Vagina (tissue), 2 donors: ENCODE measurements at regions not wholly inside any gene's neighbourhood (a gene's known extent, or its start where the extent isn't known, plus 50 kb on each side); places are given as distances from the start of the nearest gene placed in this dataset.

Source experiments
- DNase-seq, 2 donors: peaks; one replicate each; pipeline ENCODE4 v3.0.0-alpha.2; 2017; ENCODE audit errors: extremely low spot score in 2 of 2
- H3K27ac ChIP-seq: fragments of 200-600 bp; sonication (generic); one replicate; pipeline ENCODE4 v1.5.1; 2019
- H3K27me3 ChIP-seq: fragments of 200-600 bp; sonication (generic); one replicate; pipeline ENCODE4 v1.5.1; 2019
- H3K36me3 ChIP-seq, 2 donors: fragments of 200-600 bp; sonication (generic); one replicate each; pipeline ENCODE4 v1.5.1; 2017 to 2019
- H3K4me1 ChIP-seq: fragments of 200-600 bp; sonication (generic); one replicate; pipeline ENCODE4 v1.5.1; 2019
- H3K4me3 ChIP-seq, 2 donors: fragments of 200-600 bp; sonication (generic); 1 replicate in 1 of 2; 2 replicates in 1 of 2; pipeline ENCODE4 v1.5.1; 2016 to 2019
- H3K9me3 ChIP-seq: fragments of 200-600 bp; sonication (generic); one replicate; pipeline ENCODE4 v1.5.1; 2019
- CTCF ChIP-seq, 3 experiments: fragments of 450-650 bp in 2 of 3; fragments of 200-600 bp in 1 of 3; sonication (generic) in 1 of 3; IDR thresholded peaks; one replicate each; pipeline ENCODE4 v1.5.1; 2017 to 2019; ENCODE audit warnings: antibody characterized with exemption in 3 of 3, mild to moderate bottlenecking in 2 of 3, moderate library complexity in 2 of 3
- POLR2A ChIP-seq, 2 donors: fragments of 450-650 bp; IDR thresholded peaks; one replicate each; pipeline ENCODE4 v1.6.1; 2017; ENCODE audit warnings: antibody characterized with exemption in 2 of 2, mild to moderate bottlenecking in 2 of 2, moderate library complexity in 2 of 2
- POLR2AphosphoS5 ChIP-seq, 2 donors: sonication (generic); formaldehyde crosslinking; IDR thresholded peaks; one replicate each; pipeline ENCODE4 v1.9.0; 2017; ENCODE audit warnings: antibody characterized with exemption in 2 of 2, mild to moderate bottlenecking in 2 of 2, low read depth in 1 of 2; ENCODE audit not compliant: insufficient read depth in 1 of 2
- intact Hi-C: fragments of 100-400 bp; cut with DNase I; formaldehyde crosslinking; loops from one replicate; pipeline ENCODE4 v1.15.1; 2023

DNA sequence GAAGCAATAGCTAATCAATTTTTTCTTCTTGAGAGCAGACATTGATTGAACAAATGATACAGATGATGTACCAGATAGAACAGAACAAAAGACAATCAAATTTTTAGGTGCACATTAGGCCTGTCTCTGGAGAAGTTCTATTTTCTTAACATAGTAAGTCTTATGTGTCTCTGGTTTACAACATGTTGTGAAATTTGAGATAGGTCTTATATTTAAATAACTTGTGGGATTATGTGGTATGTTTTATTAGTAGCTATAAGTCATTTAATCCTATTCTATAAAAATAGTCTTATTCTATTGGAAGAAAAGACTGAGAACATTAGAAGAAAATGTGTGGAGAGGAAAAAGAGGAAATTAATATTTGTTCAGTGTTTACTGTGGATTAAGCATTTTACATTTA, 358.0 kb downstream of the ATP23 start:
- Histone ChIP-seq H3K27me3 (no peaks in the 10 kb centered on the region), H3K4me3 (no peak overlapping the region), H3K36me3 (no peaks in the 10 kb centered on the region), H3K9me3 (no peaks in the 10 kb centered on the region), H3K4me1 (no peaks in the 10 kb centered on the region), H3K27ac (no peak overlapping the region)
- no peak for DNase-seq
- intact Hi-C loops, result no loop called here
- no peak for TF ChIP-seq CTCF (IDR thresholded peaks at IDR 0.05)
- no peak for TF ChIP-seq POLR2A (IDR thresholded peaks at IDR 0.05)
- TF ChIP-seq POLR2AphosphoS5 (IDR thresholded peaks at IDR 0.05; ENCODE audit: insufficient read depth in 1 of 2, low read depth in 1 of 2), result no peak

DNA sequence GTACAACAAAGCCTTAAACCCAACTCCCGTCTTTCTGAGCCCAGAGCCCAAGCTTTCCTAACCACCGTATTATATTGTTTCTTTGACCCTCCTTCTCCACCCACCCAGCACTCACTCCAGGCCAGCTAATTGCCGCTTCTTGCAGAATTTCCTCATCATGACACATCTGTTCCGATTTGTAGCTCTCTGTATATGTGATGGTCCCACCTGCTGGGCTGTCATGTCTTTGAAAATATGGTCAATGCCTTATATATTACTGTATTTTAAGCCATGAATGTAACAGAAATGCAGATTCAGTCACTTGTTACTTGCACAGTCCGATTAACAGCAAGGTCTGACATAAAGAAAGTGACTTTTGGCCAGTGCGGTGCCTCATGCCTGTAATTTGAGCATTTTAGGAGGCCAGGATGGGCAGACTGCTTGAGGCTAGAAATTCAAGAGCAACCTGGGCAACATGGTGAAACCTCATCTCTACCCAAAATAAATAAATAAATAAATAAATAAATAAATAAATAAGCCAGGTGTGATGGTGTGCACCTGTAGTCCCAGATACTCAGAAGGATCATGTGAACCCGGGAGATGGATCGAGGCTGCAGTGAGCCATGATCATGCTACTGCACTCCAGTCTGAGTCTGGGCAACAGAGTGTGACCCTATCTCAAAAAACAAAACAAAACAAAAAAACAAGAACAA, 359.8 kb downstream of the ATP23 start:
- Histone ChIP-seq H3K4me1 (no peaks in the 10 kb centered on the region), H3K9me3 (no peaks in the 10 kb centered on the region), H3K36me3 (no peaks in the 10 kb centered on the region), H3K4me3 (no peak overlapping the region), H3K27ac (no peak overlapping the region), H3K27me3 (no peaks in the 10 kb centered on the region)
- intact Hi-C loops, result no loop called here
- no peak for DNase-seq
- TF ChIP-seq CTCF (IDR thresholded peaks at IDR 0.05) (no peak), POLR2A (IDR thresholded peaks at IDR 0.05) (no peak), POLR2AphosphoS5 (IDR thresholded peaks at IDR 0.05; ENCODE audit: insufficient read depth in 1 of 2, low read depth in 1 of 2) (no peak)

DNA sequence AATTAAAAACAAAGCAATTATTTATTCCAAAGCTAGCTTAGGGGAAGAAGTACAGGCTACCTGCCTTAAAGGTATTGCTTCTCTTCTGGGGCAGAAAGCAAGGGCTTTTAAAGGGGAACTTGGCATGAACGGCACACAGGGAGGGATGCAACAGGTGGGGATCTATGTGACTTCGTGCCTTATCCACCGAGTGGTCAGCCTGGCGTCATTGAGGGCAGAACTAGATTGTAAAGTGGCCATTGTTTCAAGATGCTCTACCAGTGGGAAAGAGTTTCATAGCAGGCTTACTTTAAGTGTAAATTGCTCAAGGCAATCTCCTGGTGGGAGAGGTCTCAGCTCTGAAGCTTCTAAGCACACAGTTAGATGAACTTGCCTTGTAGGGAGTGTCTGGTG, 360.4 kb downstream of the ATP23 start:
- DNase-seq, result no peak
- intact Hi-C loops, result no loop called here
- H3K9me3 ChIP-seq, result no peaks in the 10 kb centered on the region
- no peak overlapping the region for H3K4me3 ChIP-seq
- TF ChIP-seq POLR2A (IDR thresholded peaks at IDR 0.05), result no peak
- no peak for TF ChIP-seq POLR2AphosphoS5 (IDR thresholded peaks at IDR 0.05; ENCODE audit: insufficient read depth in 1 of 2, low read depth in 1 of 2)
- TF ChIP-seq CTCF (IDR thresholded peaks at IDR 0.05), result no peak
- H3K36me3 ChIP-seq, result no peaks in the 10 kb centered on the region
- H3K27ac ChIP-seq, result no peak overlapping the region
- H3K27me3 ChIP-seq, result no peaks in the 10 kb centered on the region
- no peaks in the 10 kb centered on the region for H3K4me1 ChIP-seq

DNA sequence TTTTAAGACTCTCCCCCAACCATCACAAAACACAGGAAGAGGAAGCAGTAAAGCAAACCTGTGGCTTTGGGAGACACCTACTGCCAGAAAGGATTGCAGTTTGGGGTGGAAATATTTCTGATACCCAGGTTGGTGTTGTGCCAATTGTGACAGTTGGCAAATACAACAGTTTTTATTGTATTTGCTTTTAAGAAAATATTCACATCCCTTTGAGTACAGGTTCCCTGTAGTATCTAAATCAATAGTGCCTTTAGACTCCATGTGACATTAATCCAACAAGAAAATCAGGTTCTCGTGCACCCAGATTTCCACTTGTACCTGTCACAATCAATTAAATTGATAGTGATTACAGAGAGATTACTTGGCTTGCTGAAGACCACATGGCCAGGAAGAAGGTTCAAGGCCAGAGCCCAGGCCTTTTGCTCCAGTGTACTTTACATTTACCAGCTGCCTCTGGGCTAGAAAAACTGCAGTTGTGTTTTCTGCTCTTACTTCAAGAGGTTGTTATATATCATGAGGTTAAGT, 361.2 kb downstream of the ATP23 start:
- intact Hi-C loops, result no loop called here
- H3K27ac ChIP-seq, result no peak overlapping the region
- DNase-seq, result no peak
- no peaks in the 10 kb centered on the region for H3K4me1 ChIP-seq
- TF ChIP-seq CTCF (IDR thresholded peaks at IDR 0.05) (no peak), POLR2AphosphoS5 (IDR thresholded peaks at IDR 0.05; ENCODE audit: insufficient read depth in 1 of 2, low read depth in 1 of 2) (no peak), POLR2A (IDR thresholded peaks at IDR 0.05) (no peak)
- H3K36me3 ChIP-seq, result no peaks in the 10 kb centered on the region
- no peaks in the 10 kb centered on the region for H3K9me3 ChIP-seq
- no peaks in the 10 kb centered on the region for H3K27me3 ChIP-seq
- no peak overlapping the region for H3K4me3 ChIP-seq

GRCh38 chr12:58306266-58307000, 365.1 kb downstream of the ATP23 start:
- H3K9me3 ChIP-seq, result no peaks in the 10 kb centered on the region
- no peaks in the 10 kb centered on the region for H3K36me3 ChIP-seq
- H3K27ac ChIP-seq, result no peak overlapping the region
- intact Hi-C loops, result no loop called here
- peaks cover 7% of the 10 kb centered on the region for H3K4me1 ChIP-seq
- no peak overlapping the region for H3K4me3 ChIP-seq
- TF ChIP-seq CTCF (IDR thresholded peaks at IDR 0.05) (no peak), POLR2A (IDR thresholded peaks at IDR 0.05) (no peak), POLR2AphosphoS5 (IDR thresholded peaks at IDR 0.05; ENCODE audit: insufficient read depth in 1 of 2, low read depth in 1 of 2) (no peak)
- DNase-seq, result no peak
- H3K27me3 ChIP-seq, result no peaks in the 10 kb centered on the region
